HS-5 (cell line): ENCODE measurements at regions not wholly inside any gene's neighbourhood (a gene's known extent, or its start where the extent isn't known, plus 50 kb on each side); places are given as distances from the start of the nearest gene placed in this dataset.
"Not testable (repeated sequence)": the region's sequence is repeated elsewhere in the genome, so short reads cannot be mapped to it uniquely, and the experiment has no call there.

ENCODE experiments used
- DNase-seq: peaks from one replicate; pipeline ENCODE4 v3.0.0-alpha.2; 2012; ENCODE audit warnings: low read depth

DNA sequence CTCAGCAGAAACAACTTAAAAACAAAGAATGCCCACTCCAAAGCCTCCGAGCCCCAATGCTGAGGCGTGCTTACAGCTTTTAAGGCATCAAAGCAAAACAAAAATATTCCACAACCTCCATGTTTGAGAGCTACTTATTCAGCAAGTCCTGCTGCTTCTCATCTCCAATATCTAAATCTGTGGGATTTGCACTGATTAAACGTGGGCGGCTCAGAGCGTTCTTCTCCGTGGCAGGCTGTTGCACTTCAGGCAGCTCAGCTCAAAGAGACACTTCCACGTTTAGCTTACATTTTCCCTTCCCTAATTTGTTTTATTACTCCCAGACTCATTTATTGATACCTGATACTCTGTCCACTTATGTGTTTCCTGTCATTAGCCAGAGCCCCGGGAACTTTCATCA, 282.6 kb upstream of the MCTP2 start:
- no peak for DNase-seq

DNA sequence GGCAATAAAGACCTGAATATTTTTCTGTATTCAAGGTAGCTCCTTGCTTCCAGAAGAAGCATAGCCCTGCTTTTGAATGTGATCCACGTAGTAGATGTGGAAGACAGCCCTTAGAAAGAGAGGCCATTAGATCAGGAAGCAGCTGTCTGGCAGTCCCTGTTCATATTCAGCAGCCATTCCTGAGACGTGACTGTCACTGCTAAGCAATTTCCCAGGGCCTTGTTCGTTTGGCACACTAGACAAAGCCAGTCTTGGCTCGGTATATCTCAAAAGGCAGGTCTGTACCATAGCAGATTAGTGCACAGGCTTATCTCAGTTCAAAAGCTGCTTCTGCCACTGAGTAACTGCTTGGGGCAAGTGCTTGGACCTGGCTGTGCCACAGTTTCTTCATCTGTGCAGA, 287.8 kb upstream of the MCTP2 start:
- DNase-seq = no peak

DNA sequence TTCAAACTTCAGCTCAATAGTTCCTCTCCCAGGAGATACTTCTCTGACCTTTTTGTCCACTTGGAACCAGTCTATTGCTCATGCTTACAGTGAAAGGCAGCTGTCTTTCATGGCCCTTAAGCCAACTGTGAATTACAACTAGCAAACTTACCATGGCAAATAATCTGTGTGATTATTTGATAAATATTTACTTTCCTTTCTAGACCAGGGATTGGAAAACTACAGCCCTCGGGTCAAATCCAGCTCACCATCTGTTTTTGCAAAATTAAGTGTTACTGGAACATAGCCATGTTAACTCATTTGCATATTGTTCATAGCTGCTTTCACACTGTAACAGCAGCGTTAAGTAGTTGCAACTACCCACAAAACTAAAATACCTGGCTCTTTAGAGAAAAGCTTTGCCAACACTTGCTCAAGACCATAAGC, 289.1 kb upstream of the MCTP2 start:
- no peak for DNase-seq

DNA sequence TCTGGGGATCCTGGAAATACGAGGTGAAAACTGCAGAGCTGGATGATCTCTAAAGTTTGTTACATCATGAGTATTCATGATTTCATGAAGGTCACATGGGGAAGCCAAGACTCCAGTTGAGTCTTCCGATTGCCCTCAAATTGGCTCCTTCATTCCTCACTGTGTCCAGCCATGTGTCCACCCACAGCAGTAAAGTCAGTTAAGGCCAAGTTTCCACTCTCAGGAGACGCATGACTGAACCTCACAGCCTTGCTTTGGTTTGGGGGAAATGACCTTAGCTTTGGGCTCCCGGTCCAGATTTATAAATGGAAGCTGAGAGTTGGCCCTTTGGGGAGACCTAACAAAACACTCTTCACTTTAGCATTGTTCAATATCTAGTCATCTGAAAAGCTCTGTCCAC, 289.7 kb upstream of the MCTP2 start:
- DNase-seq = no peak

DNA sequence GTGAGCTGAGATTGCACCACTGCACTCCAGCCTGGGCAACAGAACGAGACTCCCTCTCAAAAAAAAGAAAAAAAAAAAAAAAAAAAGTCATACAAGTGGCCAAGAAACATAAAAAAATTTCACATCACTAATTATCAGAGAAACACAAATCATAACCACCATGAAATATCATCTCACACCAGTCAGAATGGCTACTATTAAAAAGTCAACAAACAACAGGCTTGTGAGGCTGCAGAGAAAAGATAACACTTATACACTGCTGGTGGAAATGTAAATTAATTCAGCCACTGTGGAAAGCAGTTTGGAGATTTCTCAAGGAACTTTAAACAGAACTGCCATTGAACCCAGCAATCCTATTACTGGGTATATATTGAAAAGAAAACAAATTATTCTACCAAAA, 291.1 kb upstream of the MCTP2 start:
- no peak for DNase-seq

DNA sequence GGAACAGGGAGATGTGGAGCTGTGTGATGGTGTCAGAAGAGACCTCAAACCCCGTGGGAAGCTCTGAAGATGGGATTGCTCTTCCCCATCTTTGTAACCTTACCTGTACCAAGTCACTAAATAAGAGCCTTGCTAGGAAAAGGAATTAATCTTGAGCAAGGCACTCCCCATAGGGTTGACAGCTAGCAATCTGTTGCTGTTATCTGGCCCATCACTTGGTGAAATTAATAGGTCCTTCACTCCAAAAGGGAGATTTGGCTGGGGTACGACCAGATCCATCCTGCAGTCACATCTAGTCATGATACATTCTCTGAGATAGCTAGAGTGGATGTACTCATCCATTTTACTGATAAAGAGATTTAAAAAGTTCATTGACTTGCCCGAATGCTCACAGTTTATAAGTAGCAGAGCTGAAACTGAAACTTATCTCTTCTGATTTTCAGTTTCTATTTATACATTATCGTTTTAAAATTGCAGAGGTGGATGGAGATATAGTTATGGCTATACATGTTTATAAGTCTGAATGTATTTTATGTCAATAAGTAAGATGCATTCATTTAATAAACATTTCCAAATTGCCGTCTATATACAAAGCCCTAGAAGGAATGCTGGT, 299.1 kb upstream of the MCTP2 start:
- no peak for DNase-seq

DNA sequence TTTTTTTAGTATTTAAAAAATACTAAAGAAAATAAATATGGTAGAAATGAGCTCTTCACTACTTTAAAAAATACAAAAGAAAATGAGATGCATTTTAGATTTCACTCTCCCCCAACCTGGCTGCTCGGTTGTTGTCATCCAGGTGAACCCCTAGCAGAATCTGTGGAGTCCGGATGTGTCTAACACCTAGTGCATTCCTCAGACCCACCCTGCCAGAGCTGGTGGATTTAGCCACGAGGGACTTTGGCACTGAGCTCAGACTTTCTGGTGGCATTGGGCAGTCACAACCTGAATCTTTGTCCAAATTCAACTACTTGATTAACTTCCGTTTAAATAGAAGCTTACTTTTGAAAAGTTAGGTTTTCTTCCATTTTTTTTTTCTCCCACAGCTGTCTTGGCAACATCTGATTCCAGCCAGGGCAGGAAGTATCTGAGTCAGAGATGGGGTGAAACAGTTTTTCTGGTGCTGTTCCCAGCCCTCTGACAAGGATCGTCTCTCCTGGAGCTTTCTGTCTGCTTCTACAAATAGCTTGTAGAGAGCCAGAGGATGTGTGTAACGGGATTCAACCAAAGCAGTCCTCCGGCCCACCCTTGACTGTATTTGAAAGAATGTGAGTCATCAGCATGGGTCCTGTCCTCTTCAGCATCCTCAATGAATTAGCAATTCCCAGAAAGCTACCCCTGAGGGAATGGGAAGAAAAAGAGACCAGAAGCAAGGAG, 301.8 kb upstream of the MCTP2 start:
- DNase-seq = no peak

DNA sequence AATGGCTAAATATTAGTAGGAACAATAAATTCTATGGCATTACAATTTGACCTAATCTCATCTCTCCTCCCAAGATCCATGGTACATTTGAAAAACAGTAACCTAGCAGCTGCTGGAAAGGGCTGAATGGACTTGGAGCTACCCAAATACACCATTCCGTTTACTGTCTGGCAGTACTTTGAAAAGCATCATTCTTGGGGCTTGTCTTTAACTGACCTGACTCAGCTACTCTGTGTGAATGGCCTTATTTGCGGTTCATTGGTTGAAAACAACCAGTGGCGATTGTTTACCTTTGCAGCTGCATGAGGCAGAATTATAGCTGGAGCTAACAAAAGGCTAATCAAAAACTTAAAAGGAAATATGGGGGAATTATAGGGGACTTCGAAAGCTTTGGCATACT, 311.2 kb upstream of the MCTP2 start:
- DNase-seq = no peak

DNA sequence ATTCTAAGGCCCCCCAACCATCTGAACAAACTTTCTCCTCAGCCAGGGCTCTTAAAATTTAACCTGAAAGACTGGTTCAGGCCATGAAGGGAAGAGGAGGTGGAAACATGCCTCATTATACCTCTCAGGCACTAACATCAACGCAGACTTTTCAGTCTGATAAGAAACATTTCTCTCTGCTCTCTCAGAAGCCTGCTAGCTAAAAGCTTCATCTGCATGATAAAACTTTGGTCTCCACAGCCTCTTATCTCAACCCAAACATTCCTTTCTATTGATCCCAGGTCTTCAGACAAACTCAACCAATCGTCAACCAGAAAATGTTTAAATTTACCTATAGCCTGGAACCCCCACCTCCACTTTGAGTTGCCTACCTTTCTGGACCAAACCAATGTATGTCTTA, 312.6 kb upstream of the MCTP2 start:
- not testable (repeated sequence) for DNase-seq

DNA sequence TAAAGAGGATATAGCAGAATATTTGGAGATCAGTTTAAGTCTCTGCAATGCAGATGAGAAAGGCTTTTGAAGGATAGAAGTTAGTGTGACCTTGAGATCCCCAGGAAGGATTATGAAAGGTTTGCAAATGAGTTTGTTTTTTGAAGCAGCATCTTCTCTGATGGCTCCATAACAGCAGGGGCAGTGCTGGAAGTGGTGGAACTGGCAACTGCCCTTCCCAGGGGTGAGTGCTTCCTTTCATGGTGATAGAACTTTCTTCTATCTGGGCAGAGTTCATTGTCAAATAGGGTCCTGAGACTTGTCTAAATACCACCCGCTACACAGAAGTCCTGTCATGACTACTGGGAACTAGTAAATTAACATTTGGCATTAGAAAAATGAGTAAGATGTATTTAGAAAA, 314.2 kb upstream of the MCTP2 start:
- no peak for DNase-seq

DNA sequence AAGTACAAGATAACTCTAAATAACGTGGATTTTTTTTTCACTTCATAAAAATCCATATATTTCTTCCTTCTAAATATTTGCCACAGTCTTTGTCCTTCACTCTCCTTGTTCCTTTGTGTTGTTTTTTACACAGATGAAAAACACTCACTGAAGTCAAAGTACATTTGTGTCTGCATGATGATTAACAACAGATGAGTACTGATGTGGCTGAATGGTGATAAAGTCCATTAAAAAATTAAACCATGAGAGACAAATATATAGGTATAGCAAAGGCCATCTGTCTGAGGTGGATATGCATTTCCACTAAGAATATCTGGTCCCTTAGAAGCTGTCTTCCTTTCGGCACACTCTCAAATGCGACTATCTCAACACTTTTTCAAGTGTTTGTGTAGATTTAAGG, 317.5 kb upstream of the MCTP2 start:
- DNase-seq = no peak

DNA sequence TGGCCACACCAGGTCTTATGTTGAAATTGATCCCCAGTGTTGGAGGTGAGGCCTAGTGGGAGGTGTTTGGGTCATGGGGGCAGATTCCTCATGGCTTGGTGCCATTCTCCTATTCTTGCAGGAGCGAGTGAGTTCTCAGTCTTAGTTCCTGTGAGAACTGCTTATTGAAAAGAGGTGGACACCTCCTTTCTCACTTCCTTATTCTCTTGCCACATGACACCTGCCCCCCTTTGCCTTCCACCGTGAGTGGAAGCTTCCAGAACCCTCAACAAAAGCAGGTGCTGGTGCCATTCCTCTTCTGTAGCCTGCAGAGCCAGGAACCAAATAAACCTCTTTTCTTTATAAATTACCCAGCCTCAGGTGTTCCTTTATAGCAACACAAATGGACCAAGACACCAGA, 318.1 kb upstream of the MCTP2 start:
- DNase-seq = no peak

DNA sequence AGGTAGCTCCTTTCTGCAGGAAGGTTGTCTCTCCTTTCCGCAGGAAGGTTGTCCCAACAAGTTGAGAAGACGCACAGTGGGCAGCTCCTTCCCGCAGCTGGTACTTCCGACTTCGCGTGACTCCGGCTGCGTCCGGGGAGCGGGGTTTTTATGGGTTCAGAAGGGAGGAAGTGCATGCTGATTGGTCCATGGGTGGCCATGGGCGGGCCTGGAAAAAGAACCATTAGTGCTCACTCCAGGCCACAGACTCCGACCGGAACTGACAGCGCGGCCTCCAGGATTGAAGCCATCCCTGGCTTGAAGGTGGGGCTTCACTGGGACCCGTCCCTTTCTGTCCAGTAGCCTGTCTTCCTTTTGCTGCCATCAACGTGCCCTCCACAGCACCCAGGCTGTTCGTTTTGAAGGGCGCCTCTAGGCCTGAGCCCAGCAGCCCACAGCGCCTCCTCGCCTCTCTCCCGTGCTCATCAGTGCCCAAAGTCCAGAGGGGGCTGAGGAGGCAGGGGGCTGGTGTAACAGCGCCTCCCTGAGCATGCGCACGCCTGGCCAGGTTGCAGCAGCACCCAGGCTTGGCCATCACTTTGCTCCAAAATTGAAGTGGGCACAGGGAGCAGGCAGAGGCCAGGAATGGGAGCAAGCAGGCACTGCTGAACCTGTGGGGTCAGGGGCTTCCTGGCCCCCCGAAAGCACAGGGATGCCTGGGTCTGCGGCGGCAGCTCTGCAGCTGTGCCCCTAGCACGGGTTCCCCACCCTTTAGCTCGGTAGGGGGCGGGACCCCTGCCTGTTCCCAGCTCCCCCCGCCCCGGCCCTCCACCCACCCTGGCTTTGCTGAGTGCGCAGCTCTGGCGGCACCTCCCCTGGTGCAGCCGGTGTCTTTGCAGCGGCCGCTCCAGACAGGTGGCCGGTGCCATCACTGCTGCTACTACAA, 330.6 kb upstream of the MCTP2 start:
- DNase-seq = no peak

DNA sequence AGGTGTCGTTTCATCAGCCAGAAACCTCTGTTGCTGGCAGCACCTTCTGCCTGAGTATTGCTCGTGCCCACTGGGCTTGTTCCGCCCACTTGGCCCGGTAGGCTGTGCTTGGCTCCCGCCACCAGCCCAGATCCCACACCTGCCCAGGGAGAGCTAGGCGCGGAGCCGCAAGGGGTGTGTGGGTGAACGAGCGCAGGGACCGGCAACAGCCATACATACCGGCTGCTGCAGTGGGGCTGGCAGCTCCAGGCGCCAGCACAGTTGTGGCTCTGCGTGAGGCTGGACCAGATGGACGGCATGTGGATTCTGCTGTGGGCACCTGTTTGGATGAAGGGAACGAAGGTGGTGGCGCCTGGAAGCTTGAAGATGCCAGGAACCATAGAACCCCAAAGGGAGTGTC, 331.5 kb upstream of the MCTP2 start:
- no peak for DNase-seq

DNA sequence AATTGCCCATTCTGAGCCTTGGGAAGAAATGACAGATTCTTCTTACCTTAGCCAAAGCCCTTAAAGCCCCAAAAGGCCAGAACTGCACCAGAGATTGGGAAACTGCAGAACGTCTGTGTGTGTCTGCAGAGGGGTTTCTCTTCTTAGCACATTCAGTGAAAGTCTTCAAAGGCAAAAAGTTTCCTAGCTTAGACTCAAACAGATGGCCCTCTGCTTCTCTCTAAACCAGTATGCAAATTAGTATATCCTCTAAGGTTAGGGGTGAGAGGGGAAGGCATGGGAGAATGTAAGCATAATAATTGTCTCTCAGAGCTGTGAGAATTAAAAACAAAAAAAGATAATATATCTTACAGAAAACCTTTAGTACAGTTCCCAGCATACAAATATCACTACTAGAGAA, 334.0 kb upstream of the MCTP2 start:
- DNase-seq = no peak

DNA sequence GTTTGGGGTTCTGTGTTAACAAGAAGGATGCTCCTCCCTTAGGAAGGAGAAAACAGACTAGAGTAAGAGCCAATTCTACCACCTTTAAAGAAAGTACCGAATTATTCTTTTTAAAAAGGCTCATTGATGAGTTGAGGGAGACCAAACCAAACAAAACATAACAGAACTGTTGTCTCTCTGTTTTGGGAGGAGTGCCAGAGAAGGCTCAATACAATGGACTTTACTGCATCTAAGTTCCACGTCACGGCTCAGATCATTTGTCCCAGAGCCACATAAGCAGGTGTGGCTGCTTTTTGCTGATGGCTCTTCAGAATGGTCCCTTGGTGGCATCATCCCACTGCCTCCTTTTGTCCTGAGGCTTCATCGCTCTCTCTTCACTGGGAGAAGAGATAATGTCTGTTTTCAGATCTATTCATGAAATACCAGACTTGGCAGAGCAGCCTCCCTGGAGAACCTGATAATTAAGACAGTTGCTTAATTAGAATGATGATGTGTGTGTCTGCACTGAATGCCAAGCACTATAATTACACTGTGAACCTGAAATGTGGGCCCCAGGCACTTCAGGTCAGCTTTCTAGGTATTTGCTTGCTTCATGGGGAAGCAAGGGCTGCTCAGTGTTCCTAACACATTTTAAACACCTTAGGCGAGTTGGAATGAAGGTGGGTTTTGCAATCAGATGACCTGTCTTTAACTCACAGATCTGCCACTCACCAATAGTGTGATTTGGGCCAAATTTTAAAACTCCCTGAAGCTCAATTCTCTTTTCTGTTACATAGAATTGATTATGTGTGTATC, 335.2 kb upstream of the MCTP2 start:
- no peak for DNase-seq

DNA sequence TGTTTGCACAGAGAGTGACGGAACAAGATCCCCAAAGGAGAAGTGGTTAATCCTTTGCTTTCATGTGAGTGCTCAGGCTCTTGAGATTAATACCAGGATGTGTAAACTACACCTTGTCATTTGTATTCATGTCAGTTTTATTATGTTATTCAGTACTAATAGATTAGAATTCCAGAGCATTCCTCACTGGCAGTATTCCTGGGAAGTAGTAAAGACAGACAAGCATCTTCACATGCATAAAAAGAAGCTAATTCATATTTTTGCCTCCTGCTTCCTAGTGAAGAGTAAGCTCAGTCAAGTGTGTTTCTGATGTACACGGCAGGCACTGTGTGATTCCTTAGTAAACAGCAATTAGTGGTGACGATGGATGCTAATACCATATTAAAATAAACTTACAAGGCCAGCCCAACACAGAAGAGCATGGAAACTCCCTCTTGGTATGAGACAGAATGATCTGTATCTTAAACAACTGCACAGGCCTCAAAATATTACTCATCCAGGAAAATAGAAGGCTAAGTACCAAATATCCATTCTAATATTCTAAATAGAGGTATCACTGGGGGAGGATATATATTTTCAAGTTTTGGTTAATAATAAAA, 336.8 kb upstream of the MCTP2 start:
- DNase-seq = no peak

DNA sequence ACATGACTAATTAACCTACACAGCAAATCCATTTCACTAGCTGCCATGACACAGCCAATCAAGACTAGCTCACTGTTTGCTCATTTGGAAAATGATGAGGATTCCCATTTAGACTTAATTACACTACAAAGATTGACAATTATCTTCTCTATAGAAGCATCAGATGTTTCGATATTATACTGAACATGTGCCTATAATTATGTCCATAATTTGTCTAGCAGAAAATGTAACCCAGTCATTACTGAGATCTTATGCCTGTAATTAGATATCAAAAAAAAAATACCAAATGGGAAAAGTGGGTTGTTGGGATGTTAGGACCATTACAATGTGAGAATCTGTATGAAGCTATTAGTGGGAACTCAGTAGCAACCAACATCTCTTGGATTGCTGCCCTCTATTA, 344.2 kb upstream of the MCTP2 start:
- no peak for DNase-seq

DNA sequence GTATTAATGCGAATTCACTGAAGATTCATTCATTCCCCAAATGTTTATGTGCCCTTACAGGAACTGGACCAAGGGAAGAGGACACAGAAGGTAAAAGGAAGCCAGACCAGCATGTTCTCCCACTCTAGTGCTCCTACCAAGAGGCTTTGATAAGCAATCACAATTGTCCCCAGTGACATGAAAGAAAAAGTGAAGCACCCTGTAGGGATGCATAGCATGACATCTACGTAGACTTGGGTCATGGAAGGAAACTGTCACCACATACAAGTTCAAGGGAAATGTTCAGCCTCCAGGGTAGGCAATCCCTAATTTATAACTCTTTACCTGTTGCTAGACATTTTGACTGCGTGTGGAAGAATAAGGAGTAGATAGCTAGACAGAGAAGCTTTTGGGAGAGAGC, 348.6 kb upstream of the MCTP2 start:
- DNase-seq = no peak

DNA sequence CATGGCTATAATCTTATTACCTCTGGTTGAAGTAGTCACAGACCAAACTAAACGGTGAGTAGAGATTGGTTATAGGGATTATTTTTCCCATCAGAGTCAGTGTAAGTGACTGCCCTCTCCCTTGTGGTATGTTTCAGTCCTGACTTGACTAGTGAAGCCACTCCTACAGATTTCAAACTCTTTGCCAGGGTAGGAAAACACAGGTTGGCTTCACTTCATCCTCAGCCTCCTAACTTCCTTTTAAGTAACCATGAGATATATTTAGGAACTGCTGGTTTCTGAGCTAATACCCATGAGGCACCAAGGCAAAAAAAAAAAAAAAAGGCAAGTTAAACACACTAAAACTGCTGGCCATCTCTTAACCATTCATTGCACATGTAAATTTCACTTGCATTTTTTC, 349.2 kb upstream of the MCTP2 start:
- DNase-seq = no peak

DNA sequence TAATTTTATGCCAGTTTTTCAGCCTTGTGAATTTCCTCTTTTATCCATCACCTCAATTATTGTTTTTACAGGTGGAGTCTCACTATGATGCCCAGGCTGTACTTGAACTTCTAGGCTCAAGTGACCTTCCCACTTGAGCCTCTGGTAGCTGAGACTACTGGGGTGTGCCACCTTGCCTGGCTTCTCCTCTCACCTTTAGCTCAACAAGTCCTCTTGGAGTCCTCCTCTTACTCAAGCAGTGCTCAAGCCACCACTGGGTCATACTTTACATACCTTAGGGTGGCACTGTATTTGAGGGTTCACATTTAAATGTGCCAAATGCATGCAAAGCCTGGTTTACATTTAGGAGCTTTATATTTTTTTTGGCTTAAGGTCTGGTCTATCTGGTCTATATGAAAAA, 350.1 kb upstream of the MCTP2 start:
- no peak for DNase-seq

DNA sequence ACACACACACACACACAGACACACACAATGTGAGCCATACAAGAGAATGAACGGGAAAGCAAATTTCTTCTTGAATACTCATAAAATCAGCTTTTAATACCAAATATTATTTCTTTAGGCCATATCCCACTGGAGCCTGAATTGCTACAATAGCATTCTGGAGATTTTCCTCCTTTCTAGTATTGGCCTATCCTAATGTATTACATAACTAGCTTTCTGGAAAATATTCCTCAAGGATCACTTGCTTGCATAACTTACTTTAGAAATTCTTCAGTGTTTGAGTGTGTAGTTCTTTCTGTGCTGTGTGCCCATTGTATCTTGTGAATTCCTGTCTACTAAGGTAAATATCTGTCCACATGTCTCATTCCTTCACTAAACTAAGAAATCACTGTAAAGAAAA, 351.0 kb upstream of the MCTP2 start:
- no peak for DNase-seq
